SK-N-SH treated with all-trans-retinoic acid at 6 μM for 48 hours (cell line): ENCODE measurements at regions not wholly inside any gene's neighbourhood (a gene's known extent, or its start where the extent isn't known, plus 50 kb on each side); places are given as distances from the start of the nearest gene placed in this dataset.

Experiments
- ATAC-seq: fragments of 200-7000 bp; cut with Tn5 transposase; 3 replicates; pipeline ENCODE4 v1.9.1; 2020; ENCODE audit warnings: mild to moderate bottlenecking, moderate library complexity
- ARNTL ChIP-seq: fragments of 450-650 bp; formaldehyde crosslinking; IDR thresholded peaks from 2 replicates; pipeline ENCODE4 v1.5.0; 2020; ENCODE audit warnings: low read depth, mild to moderate bottlenecking, moderate library complexity, borderline replicate concordance
- BACH2 ChIP-seq: fragments of 250-450 bp; sonication (Bioruptor Pico); IDR thresholded peaks from 2 replicates; pipeline ENCODE4 v1.9.0; 2021; ENCODE audit warnings: mild to moderate bottlenecking, borderline replicate concordance
- CSDC2 ChIP-seq: fragments of 250-450 bp; sonication (Bioruptor Pico); IDR thresholded peaks from 2 replicates; pipeline ENCODE4 v1.5.0; 2020; ENCODE audit warnings: mild to moderate bottlenecking, moderate library complexity
- CSRNP3 ChIP-seq: fragments of 250-450 bp; sonication (Bioruptor Pico); IDR thresholded peaks from 2 replicates; pipeline ENCODE4 v1.5.1; 2021; ENCODE audit warnings: mild to moderate bottlenecking, moderate library complexity
- ESRRG ChIP-seq: fragments of 250-450 bp; sonication (Bioruptor Pico); IDR thresholded peaks from 2 replicates; pipeline ENCODE4 v1.6.1; 2021; ENCODE audit warnings: mild to moderate bottlenecking
- GLIS3 ChIP-seq: fragments of 250-450 bp; sonication (Bioruptor Pico); IDR thresholded peaks from 2 replicates; pipeline ENCODE4 v1.5.0; 2020; ENCODE audit warnings: mild to moderate bottlenecking, moderate library complexity
- ISL1 ChIP-seq: fragments of 250-450 bp; sonication (Bioruptor Pico); IDR thresholded peaks from 2 replicates; pipeline ENCODE4 v2.1.2; 2022; ENCODE audit warnings: mild to moderate bottlenecking, moderate library complexity
- OSR1 ChIP-seq: fragments of 250-450 bp; sonication (Bioruptor Pico); IDR thresholded peaks from 2 replicates; pipeline ENCODE4 v1.8.0; 2022; ENCODE audit warnings: moderate library complexity, mild to moderate bottlenecking, inconsistent platforms
- POU6F1 ChIP-seq: fragments of 250-450 bp; sonication (Bioruptor Pico); IDR thresholded peaks from 2 replicates; pipeline ENCODE4 v1.8.0; 2021; ENCODE audit warnings: low read depth, mild to moderate bottlenecking, moderate library complexity, borderline replicate concordance
- PPARA ChIP-seq: fragments of 250-450 bp; sonication (Bioruptor Pico); IDR thresholded peaks from 2 replicates; pipeline ENCODE4 v1.5.0; 2020; ENCODE audit warnings: mild to moderate bottlenecking, borderline replicate concordance
- RARB ChIP-seq: fragments of 250-450 bp; sonication (Bioruptor Pico); IDR thresholded peaks from 2 replicates; pipeline ENCODE4 v1.8.0; 2021; ENCODE audit warnings: mild to moderate bottlenecking, moderate library complexity
- SNAI2 ChIP-seq: fragments of 250-450 bp; sonication (Bioruptor Pico); IDR thresholded peaks from 2 replicates; pipeline ENCODE4 v1.5.0; 2020; ENCODE audit warnings: mild to moderate bottlenecking, moderate library complexity
- TCF4 ChIP-seq: fragments of 250-450 bp; sonication (Bioruptor Pico); IDR thresholded peaks from 2 replicates; pipeline ENCODE4 v1.8.0; 2021; ENCODE audit warnings: mild to moderate bottlenecking, moderate library complexity, borderline replicate concordance
- TOX ChIP-seq: fragments of 250-450 bp; sonication (Bioruptor Pico); IDR thresholded peaks from 2 replicates; pipeline ENCODE4 v1.8.0; 2021; ENCODE audit warnings: mild to moderate bottlenecking, moderate library complexity, borderline replicate concordance
- TSHZ2 ChIP-seq: fragments of 250-450 bp; sonication (Bioruptor Pico); IDR thresholded peaks from 2 replicates; pipeline ENCODE4 v1.5.0; 2020; ENCODE audit warnings: mild to moderate bottlenecking, moderate library complexity
- ZFP3 ChIP-seq: fragments of 250-450 bp; sonication (Bioruptor Pico); IDR thresholded peaks from 2 replicates; pipeline ENCODE4 v1.5.0; 2020; ENCODE audit warnings: mild to moderate bottlenecking, moderate library complexity
- ZFP30 ChIP-seq: fragments of 450-650 bp; formaldehyde crosslinking; IDR thresholded peaks from 2 replicates; pipeline ENCODE4 v1.5.0; 2022; ENCODE audit warnings: mild to moderate bottlenecking, moderate library complexity
- ZNF565 ChIP-seq: fragments of 450-650 bp; formaldehyde crosslinking; conservative IDR thresholded peaks from 2 replicates; pipeline ENCODE4 v1.5.0; 2020; ENCODE audit warnings: low read depth, mild to moderate bottlenecking, moderate library complexity
- ZNF70 ChIP-seq: fragments of 450-650 bp; formaldehyde crosslinking; IDR thresholded peaks from 2 replicates; pipeline ENCODE4 v1.5.0; 2020; ENCODE audit warnings: mild to moderate bottlenecking, moderate library complexity
- ZNF8 ChIP-seq: fragments of 450-650 bp; formaldehyde crosslinking; IDR thresholded peaks from 2 replicates; pipeline ENCODE4 v1.5.0; 2020; ENCODE audit warnings: mild to moderate bottlenecking, moderate library complexity

GRCh38 chr2:33903701-33904100, 304.6 kb upstream of the FAM98A start (continued):
- no peak for TF ChIP-seq ZNF70 (CRISPR knock-in tag)

- no peak for TF ChIP-seq BACH2 (CRISPR knock-in tag)
- no peak for TF ChIP-seq RARB (CRISPR knock-in tag)
- no peak for TF ChIP-seq SNAI2
- no peak for ATAC-seq
These were observed 304.1 kb upstream of the FAM98A start for GRCh38 chr2:33903215-33903614.

- ATAC-seq: no peak
- no peak for TF ChIP-seq ZNF8
- TF ChIP-seq SNAI2: no peak
- no peak for TF ChIP-seq TOX (CRISPR knock-in tag)
- TF ChIP-seq BACH2 (CRISPR knock-in tag): no peak
- no peak for TF ChIP-seq GLIS3 (CRISPR knock-in tag)
- no peak for TF ChIP-seq OSR1 (CRISPR knock-in tag)
- TF ChIP-seq ZNF565 (CRISPR knock-in tag): no peak
- no peak for TF ChIP-seq ZFP3
- TF ChIP-seq ZNF70 (CRISPR knock-in tag): no peak
- TF ChIP-seq PPARA (CRISPR knock-in tag): no peak
- no peak for TF ChIP-seq ZFP30
- no peak for TF ChIP-seq ESRRG
- no peak for TF ChIP-seq ARNTL (CRISPR knock-in tag)
- TF ChIP-seq CSDC2 (CRISPR knock-in tag): no peak
- no peak for TF ChIP-seq POU6F1 (CRISPR knock-in tag)
- TF ChIP-seq TCF4: no peak
- no peak for TF ChIP-seq TSHZ2 (CRISPR knock-in tag)
These were observed 301.5 kb upstream of the FAM98A start for GRCh38 chr2:33900610-33901009.

GRCh38 chr2:33897741-33898140, 298.6 kb upstream of the FAM98A start:
- TF ChIP-seq CSRNP3 (CRISPR knock-in tag) (no peak), ZNF565 (CRISPR knock-in tag) (no peak), ZNF70 (CRISPR knock-in tag) (no peak), ISL1 (no peak), CSDC2 (CRISPR knock-in tag) (no peak), ZFP30 (no peak), PPARA (CRISPR knock-in tag) (no peak), TCF4 (no peak), ZFP3 (no peak), RARB (CRISPR knock-in tag) (no peak), TSHZ2 (CRISPR knock-in tag) (no peak), GLIS3 (CRISPR knock-in tag) (no peak), OSR1 (CRISPR knock-in tag) (no peak), ZNF8 (no peak)
- ATAC-seq: no peak
